Mesenchymal stem cell (in vitro differentiated cells and primary cell): ENCODE measurements at regions not wholly inside any gene's neighbourhood (a gene's known extent, or its start where the extent isn't known, plus 50 kb on each side); places are given as distances from the start of the nearest gene placed in this dataset.

Experiments
- DNase-seq: peaks from one replicate; pipeline ENCODE4 v3.0.0-alpha.2; 2013
- H2AFZ ChIP-seq: one replicate; pipeline ENCODE4 v1.6.1; 2013; ENCODE audit warnings: low read depth, mild to moderate bottlenecking, control low read depth, inconsistent platforms, low read length, moderate library complexity
- H2AK5ac ChIP-seq: 2 replicates; pipeline ENCODE4 v1.6.1; 2013; ENCODE audit warnings: low read length, moderate library complexity, mild to moderate bottlenecking, inconsistent platforms; ENCODE audit not compliant: severe bottlenecking
- H2BK120ac ChIP-seq: one replicate; pipeline ENCODE4 v1.6.1; 2013; ENCODE audit warnings: low read depth, mild to moderate bottlenecking, inconsistent platforms, low read length, moderate library complexity
- H2BK12ac ChIP-seq, 2 experiments: one replicate each; pipeline ENCODE4 v1.6.1; 2013; ENCODE audit warnings: inconsistent platforms in 2 of 2, low read length in 2 of 2, mild to moderate bottlenecking in 2 of 2, moderate library complexity in 2 of 2, control low read depth in 1 of 2
- H2BK15ac ChIP-seq: one replicate; pipeline ENCODE4 v1.6.1; 2013; ENCODE audit warnings: mild to moderate bottlenecking, low read depth, inconsistent platforms; ENCODE audit not compliant: poor library complexity, severe bottlenecking
- H2BK5ac ChIP-seq: 2 replicates; pipeline ENCODE4 v1.6.1; 2013; ENCODE audit warnings: low read depth, mild to moderate bottlenecking, low read length, control low read depth, inconsistent platforms; ENCODE audit not compliant: poor library complexity, severe bottlenecking
- H3K14ac ChIP-seq, 2 experiments: one replicate each; pipeline ENCODE4 v1.6.1; 2013; ENCODE audit warnings: inconsistent platforms in 2 of 2, low read length in 2 of 2, control low read depth in 1 of 2, mild to moderate bottlenecking in 1 of 2, moderate library complexity in 1 of 2
- H3K18ac ChIP-seq, 2 experiments: one replicate each; pipeline ENCODE4 v1.6.1; 2013; ENCODE audit warnings: inconsistent platforms in 2 of 2, low read length in 2 of 2, control low read depth in 1 of 2, low read depth in 1 of 2, mild to moderate bottlenecking in 1 of 2
- H3K23ac ChIP-seq, 2 experiments: one replicate each; pipeline ENCODE4 v1.6.1; 2013; ENCODE audit warnings: inconsistent platforms in 2 of 2, low read length in 2 of 2, mild to moderate bottlenecking in 2 of 2, moderate library complexity in 2 of 2, control low read depth in 1 of 2
- H3K27ac ChIP-seq: 2 replicates; pipeline ENCODE4 v1.5.1; 2013; ENCODE audit warnings: mild to moderate bottlenecking, moderate library complexity, low read length, control low read depth, inconsistent platforms; ENCODE audit not compliant: poor library complexity, severe bottlenecking
- H3K27me3 ChIP-seq, 2 experiments: 2 replicates each; pipeline versions ENCODE4 v1.6.1 to v1.7.0; 2013; ENCODE audit warnings: low read length in 2 of 2, mild to moderate bottlenecking in 2 of 2, moderate library complexity in 2 of 2, control low read depth in 1 of 2, inconsistent platforms in 1 of 2; ENCODE audit not compliant: control insufficient read depth in 1 of 2, insufficient read depth in 1 of 2
- H3K36me3 ChIP-seq, 2 experiments: 2 replicates each; pipeline versions ENCODE4 v1.6.1 to v1.7.0; 2013; ENCODE audit warnings: low read length in 2 of 2, control low read depth in 1 of 2, inconsistent platforms in 1 of 2, low read depth in 1 of 2, mild to moderate bottlenecking in 1 of 2; ENCODE audit not compliant: insufficient read depth in 2 of 2, control insufficient read depth in 1 of 2
- H3K4ac ChIP-seq, 2 experiments: one replicate each; pipeline ENCODE4 v1.6.1; 2013; ENCODE audit warnings: inconsistent platforms in 2 of 2, low read length in 2 of 2, mild to moderate bottlenecking in 2 of 2, moderate library complexity in 2 of 2, control low read depth in 1 of 2, low read depth in 1 of 2
- H3K4me1 ChIP-seq: 2 replicates; pipeline ENCODE4 v1.6.1; 2013; ENCODE audit warnings: low read depth, low read length, control low read depth; ENCODE audit not compliant: control insufficient read depth, insufficient read depth
- H3K4me2 ChIP-seq: 2 replicates; pipeline ENCODE4 v1.6.1; 2013; ENCODE audit warnings: low read length, mild to moderate bottlenecking, inconsistent platforms; ENCODE audit not compliant: poor library complexity, severe bottlenecking
- H3K4me3 ChIP-seq, 2 experiments: 2 replicates each; pipeline versions ENCODE4 v1.5.1 to v1.7.0; 2013; ENCODE audit warnings: low read length in 2 of 2, mild to moderate bottlenecking in 2 of 2, control low read depth in 1 of 2, low read depth in 1 of 2; ENCODE audit not compliant: insufficient read depth in 1 of 2
- H3K79me1 ChIP-seq: replicated peaks from 2 replicates; pipeline ENCODE4 v1.6.1; 2013; ENCODE audit warnings: mild to moderate bottlenecking, control low read depth, low read length, inconsistent platforms; ENCODE audit not compliant: poor library complexity, severe bottlenecking
- H3K9ac ChIP-seq: 2 replicates; pipeline ENCODE4 v1.7.0; 2013; ENCODE audit warnings: mild to moderate bottlenecking, low read length, moderate library complexity
- H3K9me3 ChIP-seq: 2 replicates; pipeline ENCODE4 v1.7.0; 2013; ENCODE audit warnings: mild to moderate bottlenecking, low read length; ENCODE audit not compliant: control insufficient read depth
- H4K8ac ChIP-seq: one replicate; pipeline ENCODE4 v1.6.1; 2013; ENCODE audit warnings: inconsistent platforms, mild to moderate bottlenecking, low read length, moderate library complexity
- H4K91ac ChIP-seq: one replicate; pipeline ENCODE4 v1.6.1; 2013; ENCODE audit warnings: mild to moderate bottlenecking, low read length, inconsistent platforms
- WGBS: methylation state at CpG from one replicate; pipeline ENCODE4 v1.1.7; 2013; ENCODE audit warnings: mixed read lengths; 5-methylcytosine and 5-hydroxymethylcytosine counted together

DNA sequence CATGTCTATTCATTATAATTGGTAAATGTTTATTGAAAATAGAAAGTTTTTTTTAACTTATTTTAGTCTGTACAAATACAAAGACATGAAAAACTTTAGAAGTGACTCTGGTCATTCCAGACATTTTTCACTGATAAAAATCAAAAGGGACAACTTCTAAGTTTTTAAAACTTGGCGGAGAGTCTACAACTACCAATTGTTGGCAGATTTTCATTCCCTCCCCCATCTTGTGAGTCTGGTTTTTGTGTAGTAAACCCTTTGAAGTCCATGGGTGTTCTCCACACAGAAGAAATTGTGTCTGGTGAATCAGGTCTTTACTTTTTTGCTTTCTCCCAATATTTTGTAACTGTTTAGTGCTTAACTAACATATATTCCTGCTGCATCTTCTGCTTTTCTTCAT, 336.5 kb downstream of the PDGFC start:
- WGBS = no CpG with 5 or more reads among the region's 1 CpG
- Histone ChIP-seq H4K8ac (no peak overlapping the region), H3K27me3 (no peaks in the 10 kb centered on the region), H2BK120ac (no peak overlapping the region), H3K4me3 (no peak overlapping the region), H3K14ac (no peak overlapping the region), H2AFZ (no peak overlapping the region), H3K4me1 (no peaks in the 10 kb centered on the region), H3K36me3 (no peaks in the 10 kb centered on the region), H2BK5ac (no peak overlapping the region), H2BK12ac (no peak overlapping the region), H4K91ac (no peak overlapping the region), H3K79me1 (no peaks in the 10 kb centered on the region), H3K9me3 (no peaks in the 10 kb centered on the region), H3K4ac (no peak overlapping the region), H3K9ac (no peak overlapping the region), H2AK5ac (no peak overlapping the region), H3K23ac (no peak overlapping the region), H3K27ac (no peak overlapping the region), H2BK15ac (no peak overlapping the region), H3K18ac (no peak overlapping the region), H3K4me2 (no peak overlapping the region)
- DNase-seq = no peak

DNA sequence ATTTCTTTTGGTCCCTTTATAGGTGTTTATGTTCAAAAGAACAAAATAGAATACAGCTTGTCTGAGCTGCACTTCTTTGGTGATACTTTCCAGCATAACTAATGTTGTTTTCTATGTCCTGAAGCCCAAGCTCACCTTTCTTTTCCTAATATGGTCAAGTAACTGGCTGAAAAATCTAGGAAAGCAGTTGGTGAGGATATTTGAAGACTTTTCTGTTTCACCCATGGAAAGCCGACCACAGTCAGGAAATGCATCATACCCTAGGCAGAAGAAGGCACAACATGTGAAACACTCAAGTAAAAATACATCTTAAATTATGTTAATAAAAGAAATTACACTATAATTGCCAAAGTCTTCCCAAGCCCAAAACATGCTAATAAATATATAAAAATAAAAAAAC, 337.0 kb downstream of the PDGFC start:
- Histone ChIP-seq H2BK15ac (no peak overlapping the region), H3K9me3 (no peaks in the 10 kb centered on the region), H3K79me1 (no peaks in the 10 kb centered on the region), H3K14ac (no peak overlapping the region), H2AK5ac (no peak overlapping the region), H3K9ac (no peak overlapping the region), H3K27ac (no peak overlapping the region), H3K4me1 (no peaks in the 10 kb centered on the region), H3K27me3 (no peaks in the 10 kb centered on the region), H3K23ac (no peak overlapping the region), H3K4ac (no peak overlapping the region), H3K36me3 (no peaks in the 10 kb centered on the region), H3K4me3 (no peak overlapping the region), H2BK12ac (no peak overlapping the region), H2BK5ac (no peak overlapping the region), H4K91ac (no peak overlapping the region), H2BK120ac (no peak overlapping the region), H4K8ac (no peak overlapping the region), H3K4me2 (no peak overlapping the region), H3K18ac (no peak overlapping the region), H2AFZ (no peak overlapping the region)
- no CpG with 5 or more reads among the region's 1 CpG for whole genome bisulfite sequencing
- no peak for DNase-seq

DNA sequence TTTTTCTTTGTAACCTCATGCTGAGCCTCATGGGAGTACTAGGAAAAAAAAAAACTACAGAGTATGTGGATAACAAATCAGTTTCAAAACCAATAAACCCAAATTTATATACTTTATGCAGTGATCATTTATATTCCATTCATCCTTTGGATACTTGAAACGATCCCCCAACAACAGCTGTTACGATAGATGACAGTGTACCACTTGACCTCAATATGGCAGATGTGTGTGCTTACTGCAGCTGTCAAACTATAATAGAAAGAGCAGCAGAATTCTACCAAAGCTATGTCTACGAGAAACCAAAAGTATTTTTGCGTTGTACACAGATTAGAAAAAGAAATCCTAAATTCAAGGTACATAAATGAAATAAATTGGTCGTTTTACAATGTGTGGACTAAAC, 337.8 kb downstream of the PDGFC start:
- Histone ChIP-seq H2BK120ac (no peak overlapping the region), H2BK5ac (no peak overlapping the region), H3K36me3 (no peaks in the 10 kb centered on the region), H2AK5ac (no peak overlapping the region), H3K14ac (no peak overlapping the region), H3K79me1 (no peaks in the 10 kb centered on the region), H3K4ac (no peak overlapping the region), H2AFZ (no peak overlapping the region), H2BK15ac (no peak overlapping the region), H3K9me3 (no peaks in the 10 kb centered on the region), H3K27me3 (no peaks in the 10 kb centered on the region), H4K91ac (no peak overlapping the region), H2BK12ac (no peak overlapping the region), H3K4me1 (no peaks in the 10 kb centered on the region), H3K27ac (no peak overlapping the region), H3K4me2 (no peak overlapping the region), H3K4me3 (no peak overlapping the region), H3K18ac (no peak overlapping the region), H4K8ac (no peak overlapping the region), H3K9ac (no peak overlapping the region), H3K23ac (no peak overlapping the region)
- no peak for DNase-seq
- WGBS = 90% methylated on average over 4 of the region's 5 CpGs

DNA sequence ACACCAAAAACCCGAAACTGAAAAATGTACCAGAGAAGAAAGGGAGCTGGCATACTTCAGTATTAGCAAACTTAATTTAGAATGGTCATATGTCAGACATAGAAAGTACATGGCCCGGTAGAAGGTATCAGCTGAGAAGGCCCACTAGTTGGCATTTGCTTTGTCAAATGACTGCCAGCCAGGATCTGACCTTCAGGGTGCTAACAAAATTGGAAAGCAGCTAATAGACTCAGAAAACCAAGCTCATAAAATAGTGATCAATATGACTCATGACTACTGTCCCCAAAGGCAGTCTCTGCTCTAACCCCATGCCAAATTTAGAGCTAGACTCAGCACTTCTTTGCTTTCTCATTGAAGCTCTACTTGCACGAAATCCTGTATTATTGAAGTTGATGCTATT, 342.7 kb downstream of the PDGFC start:
- H4K8ac ChIP-seq = no peak overlapping the region
- H3K9me3 ChIP-seq = no peaks in the 10 kb centered on the region
- H3K79me1 ChIP-seq = no peaks in the 10 kb centered on the region
- H3K4ac ChIP-seq = no peak overlapping the region
- H2BK5ac ChIP-seq = no peak overlapping the region
- no peak overlapping the region for H2BK12ac ChIP-seq
- no peak overlapping the region for H2AFZ ChIP-seq
- no peak overlapping the region for H3K23ac ChIP-seq
- H2BK15ac ChIP-seq = no peak overlapping the region
- H3K36me3 ChIP-seq = no peaks in the 10 kb centered on the region
- H4K91ac ChIP-seq = no peak overlapping the region
- no peak overlapping the region for H3K4me3 ChIP-seq
- 67% methylated on average over 1 of the region's 3 CpGs for WGBS
- no peak overlapping the region for H3K9ac ChIP-seq
- no peaks in the 10 kb centered on the region for H3K4me1 ChIP-seq
- no peak overlapping the region for H2BK120ac ChIP-seq
- H2AK5ac ChIP-seq = no peak overlapping the region
- no peak overlapping the region for H3K18ac ChIP-seq
- no peak overlapping the region for H3K14ac ChIP-seq
- H3K4me2 ChIP-seq = no peak overlapping the region
- DNase-seq = no peak
- H3K27ac ChIP-seq = no peak overlapping the region
- no peaks in the 10 kb centered on the region for H3K27me3 ChIP-seq
